Body of pancreas (tissue), 4 donors: ENCODE measurements at regions not wholly inside any gene's neighbourhood (a gene's known extent, or its start where the extent isn't known, plus 50 kb on each side); places are given as distances from the start of the nearest gene placed in this dataset.

Source experiments
- ATAC-seq: fragments of 150-250 bp; one replicate; pipeline ENCODE4 v1.9.1; 2016
- DNase-seq, 4 donors: peaks; one replicate each; pipeline ENCODE4 v3.0.0-alpha.2; 2019
- H3K27ac ChIP-seq, 4 donors: fragments of 200-600 bp; sonication (generic); 1 replicate in 3 of 4; 2 replicates in 1 of 4; pipeline versions ENCODE4 v1.5.1 to v1.6.1; 2016 to 2019; ENCODE audit warnings: mild to moderate bottlenecking in 1 of 4, mixed read lengths in 1 of 4, moderate library complexity in 1 of 4
- H3K27me3 ChIP-seq, 2 donors: fragments of 200-600 bp; sonication (generic); one replicate each; pipeline ENCODE4 v1.6.0; 2016; ENCODE audit warnings: mild to moderate bottlenecking in 1 of 2
- H3K36me3 ChIP-seq, 2 donors: fragments of 200-600 bp; sonication (generic); replicated peaks in 1 of 2; 2 replicates each; pipeline ENCODE4 v1.5.1; 2016; ENCODE audit warnings: low read depth in 2 of 2; ENCODE audit not compliant: insufficient read depth in 1 of 2
- H3K4me1 ChIP-seq: fragments of 200-600 bp; sonication (generic); one replicate; pipeline ENCODE4 v1.6.0; 2016
- H3K4me3 ChIP-seq, 2 donors: fragments of 200-600 bp; sonication (generic); 1 replicate in 1 of 2; 2 replicates in 1 of 2; pipeline ENCODE4 v1.5.1; 2016 to 2019
- H3K9me3 ChIP-seq, 3 donors: fragments of 200-600 bp; sonication (generic); 1 replicate in 2 of 3; 2 replicates in 1 of 3; pipeline ENCODE4 v1.5.1; 2016
- POLR2A ChIP-seq, 3 donors: fragments of 450-650 bp; IDR thresholded peaks; one replicate each; pipeline ENCODE4 v1.6.1; 2016; ENCODE audit warnings: antibody characterized with exemption in 3 of 3, mild to moderate bottlenecking in 2 of 3
- WGBS, 2 donors: methylation state at CpG; one replicate each; pipeline ENCODE4 v1.1.5; 2017; 5-methylcytosine and 5-hydroxymethylcytosine counted together
- intact Hi-C: fragments of 100-400 bp; cut with DNase I; formaldehyde crosslinking; loops from one replicate; pipeline ENCODE4 v1.15.1; 2023
- TF ChIP-seq, protein P1 (sequence below), 7 experiments: fragments of 450-650 bp in 4 of 7; fragments of 200-600 bp in 3 of 7; sonication (generic) in 3 of 7; IDR thresholded peaks; one replicate each; pipeline ENCODE4 v1.5.1; 2016 to 2019; ENCODE audit warnings: antibody characterized with exemption in 7 of 7

DNA sequence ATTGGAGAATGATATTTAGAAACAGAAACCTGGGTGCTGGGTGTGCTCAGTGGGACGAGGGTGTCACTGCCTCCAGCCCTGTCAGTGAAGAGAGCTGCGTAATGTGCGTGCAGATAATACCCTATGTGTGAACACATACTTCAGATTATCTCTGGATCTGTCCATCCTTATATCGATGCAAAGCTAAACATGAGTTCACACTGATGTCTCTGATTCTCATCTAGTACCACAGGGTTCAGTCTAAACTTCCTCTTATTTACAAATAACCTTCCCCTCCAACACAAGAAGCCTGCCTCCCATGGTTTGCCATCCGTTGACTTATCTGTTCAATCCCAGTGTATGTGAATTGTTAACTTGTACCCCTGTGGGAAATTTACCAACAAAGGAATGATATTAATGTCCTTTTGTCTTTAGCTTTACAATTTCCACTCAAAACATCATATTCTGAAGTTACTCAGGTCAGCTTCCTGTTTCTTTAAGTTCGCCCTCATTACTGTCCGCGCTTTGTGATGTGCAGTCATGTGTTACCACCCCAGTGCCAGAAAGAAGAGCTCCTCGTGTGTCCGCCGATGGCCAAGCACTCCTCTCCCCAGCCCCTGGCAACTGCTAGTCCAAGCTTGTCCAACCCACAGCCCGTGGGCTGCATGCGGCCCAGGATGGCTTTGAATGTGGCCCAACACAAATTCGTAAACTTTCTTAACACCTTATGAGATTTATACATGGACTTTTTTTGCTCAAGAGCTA, 108.2 kb downstream of the RTP5 start:
- H3K9me3 ChIP-seq = no peaks in the 10 kb centered on the region
- DNase-seq (no peak), ATAC-seq (no peak)
- H3K4me3 ChIP-seq = no peak overlapping the region
- no peaks in the 10 kb centered on the region for H3K27me3 ChIP-seq
- H3K36me3 ChIP-seq = peaks cover 0 to 3% of the 10 kb centered on the region in 2 donors
- peaks cover 8% of the 10 kb centered on the region for H3K4me1 ChIP-seq
- no peak for TF ChIP-seq POLR2A (IDR thresholded peaks at IDR 0.05)
- TF ChIP-seq, protein P1, sequence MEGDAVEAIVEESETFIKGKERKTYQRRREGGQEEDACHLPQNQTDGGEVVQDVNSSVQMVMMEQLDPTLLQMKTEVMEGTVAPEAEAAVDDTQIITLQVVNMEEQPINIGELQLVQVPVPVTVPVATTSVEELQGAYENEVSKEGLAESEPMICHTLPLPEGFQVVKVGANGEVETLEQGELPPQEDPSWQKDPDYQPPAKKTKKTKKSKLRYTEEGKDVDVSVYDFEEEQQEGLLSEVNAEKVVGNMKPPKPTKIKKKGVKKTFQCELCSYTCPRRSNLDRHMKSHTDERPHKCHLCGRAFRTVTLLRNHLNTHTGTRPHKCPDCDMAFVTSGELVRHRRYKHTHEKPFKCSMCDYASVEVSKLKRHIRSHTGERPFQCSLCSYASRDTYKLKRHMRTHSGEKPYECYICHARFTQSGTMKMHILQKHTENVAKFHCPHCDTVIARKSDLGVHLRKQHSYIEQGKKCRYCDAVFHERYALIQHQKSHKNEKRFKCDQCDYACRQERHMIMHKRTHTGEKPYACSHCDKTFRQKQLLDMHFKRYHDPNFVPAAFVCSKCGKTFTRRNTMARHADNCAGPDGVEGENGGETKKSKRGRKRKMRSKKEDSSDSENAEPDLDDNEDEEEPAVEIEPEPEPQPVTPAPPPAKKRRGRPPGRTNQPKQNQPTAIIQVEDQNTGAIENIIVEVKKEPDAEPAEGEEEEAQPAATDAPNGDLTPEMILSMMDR (IDR thresholded peaks at IDR 0.05) = no peak
- intact Hi-C loops = no loop called here
- H3K27ac ChIP-seq = no peak overlapping the region
- 97% methylated on average over 14 of the region's 14 CpGs for WGBS, 2 donors

DNA sequence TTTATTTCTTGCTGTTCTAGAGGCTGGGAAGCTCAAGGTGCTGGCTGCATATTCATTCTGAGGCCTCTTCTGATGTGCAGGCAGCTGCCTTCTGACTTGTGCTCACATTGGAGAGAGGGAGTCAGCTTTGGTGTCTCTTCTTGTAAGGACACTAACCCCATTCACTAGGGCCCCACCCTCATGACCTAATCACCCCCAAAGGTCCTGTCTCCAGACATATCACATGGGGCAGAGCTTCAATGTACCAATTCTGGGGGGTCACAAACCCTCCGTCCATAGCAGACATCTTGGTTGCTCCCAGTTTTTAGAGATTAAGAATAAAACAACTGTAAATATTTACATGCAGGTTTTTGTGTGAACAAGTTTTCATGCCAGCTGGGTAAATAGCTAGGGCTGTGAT, 109.1 kb downstream of the RTP5 start:
- Histone ChIP-seq H3K4me1 (peaks cover 8% of the 10 kb centered on the region), H3K27ac (no peak overlapping the region), H3K4me3 (no peak overlapping the region), H3K36me3 (no peaks in the 10 kb centered on the region), H3K9me3 (no peaks in the 10 kb centered on the region), H3K27me3 (no peaks in the 10 kb centered on the region)
- TF ChIP-seq POLR2A (IDR thresholded peaks at IDR 0.05) = no peak
- TF ChIP-seq, protein P1 (IDR thresholded peaks at IDR 0.05) = no peak
- intact Hi-C loops = no loop called here
- peak in 1 of 4 donors; percentile 5 for DNase-seq
- no peak for ATAC-seq
- 28 to 83% methylated on average over 1 of the region's 1 CpG for WGBS, 2 donors

DNA sequence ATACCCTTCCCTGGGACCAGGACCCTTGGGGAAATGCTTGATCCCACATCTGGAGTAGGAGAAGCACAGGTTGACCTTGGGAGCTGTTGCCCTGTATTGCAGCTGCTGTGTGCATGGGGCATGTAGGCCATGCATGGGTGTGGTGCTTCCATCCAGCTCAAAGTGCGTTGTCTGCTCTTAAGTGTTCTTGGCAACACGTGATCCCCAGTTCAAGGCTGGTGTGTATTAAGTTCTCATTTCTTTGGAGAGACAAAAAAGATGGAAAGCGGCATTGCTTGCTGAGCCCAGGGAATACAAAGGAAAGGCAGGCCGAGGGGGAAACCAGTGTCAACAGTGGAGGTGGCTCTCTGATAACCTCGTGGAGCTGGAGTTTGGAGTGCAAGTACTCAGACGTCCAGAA, 110.7 kb downstream of the RTP5 start:
- ATAC-seq (no peak), DNase-seq (no peak)
- no peak overlapping the region for H3K27ac ChIP-seq
- 71 to 84% methylated on average over 5 to 6 of the region's 6 CpGs for WGBS, 2 donors
- H3K36me3 ChIP-seq = no peaks in the 10 kb centered on the region
- no peak overlapping the region for H3K4me3 ChIP-seq
- intact Hi-C loops = no loop called here
- no peaks in the 10 kb centered on the region for H3K27me3 ChIP-seq
- H3K9me3 ChIP-seq = no peaks in the 10 kb centered on the region
- TF ChIP-seq POLR2A (IDR thresholded peaks at IDR 0.05) = no peak
- TF ChIP-seq, protein P1 (IDR thresholded peaks at IDR 0.05) = no peak
- peaks cover 8% of the 10 kb centered on the region for H3K4me1 ChIP-seq

DNA sequence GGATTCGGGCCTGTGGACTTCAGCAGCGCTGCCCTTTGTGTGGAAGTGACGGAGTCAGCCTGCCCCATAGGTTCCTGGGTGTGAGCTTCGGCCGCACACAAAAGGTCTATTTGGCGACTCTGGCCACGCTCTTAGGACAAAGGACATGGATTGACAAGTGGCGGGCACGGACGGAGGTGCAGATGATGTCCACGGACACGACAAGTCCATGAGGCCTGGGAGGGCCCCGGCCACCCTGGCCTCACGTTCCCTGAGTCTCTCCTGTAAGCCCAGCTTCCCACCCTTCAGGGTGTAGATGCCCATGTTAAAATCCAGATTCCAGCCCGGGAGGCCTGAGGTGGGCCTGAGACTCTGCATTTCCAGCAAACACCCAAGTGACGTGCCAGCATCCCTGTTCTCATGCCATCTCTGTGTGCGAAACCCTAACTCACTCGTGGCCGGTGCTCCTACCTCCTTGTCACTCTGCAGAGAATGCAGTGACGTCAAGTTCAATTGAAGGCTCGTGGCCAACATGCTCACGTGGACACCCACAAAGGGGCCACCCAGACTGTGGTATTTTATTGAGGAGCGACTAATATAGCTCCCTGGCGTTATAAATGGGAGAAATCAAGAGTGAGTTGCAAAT, 111.7 kb downstream of the RTP5 start:
- intact Hi-C loops = no loop called here
- Histone ChIP-seq H3K27me3 (no peaks in the 10 kb centered on the region), H3K9me3 (no peaks in the 10 kb centered on the region), H3K4me1 (peaks cover 16% of the 10 kb centered on the region), H3K27ac (no peak overlapping the region), H3K36me3 (no peaks in the 10 kb centered on the region), H3K4me3 (no peak overlapping the region)
- WGBS, 2 donors = 90 to 93% methylated on average over 18 to 24 of the region's 24 CpGs
- no peak for TF ChIP-seq POLR2A (IDR thresholded peaks at IDR 0.05)
- TF ChIP-seq, protein P1 (IDR thresholded peaks at IDR 0.05) = no peak
- DNase-seq (peak in 1 of 4 donors; percentile 8), ATAC-seq (no peak)
